Breast epithelium (tissue), 3 donors: ENCODE measurements at regions not wholly inside any gene's neighbourhood (a gene's known extent, or its start where the extent isn't known, plus 50 kb on each side); places are given as distances from the start of the nearest gene placed in this dataset.

Experiments
- CTCF ChIP-seq, 3 donors: fragments of 450-650 bp; IDR thresholded peaks; one replicate each; pipeline ENCODE4 v1.5.1; 2016 to 2017; ENCODE audit warnings: antibody characterized with exemption in 3 of 3, mild to moderate bottlenecking in 3 of 3, moderate library complexity in 3 of 3
- POLR2A ChIP-seq: fragments of 450-650 bp; IDR thresholded peaks from one replicate; pipeline ENCODE4 v1.6.1; 2016; ENCODE audit warnings: antibody characterized with exemption, mild to moderate bottlenecking, moderate library complexity

- TF ChIP-seq CTCF (IDR thresholded peaks at IDR 0.05) (no peak), POLR2A (no peak)
Measured at GRCh38 chr6:96469312-96469711, 52.3 kb upstream of the UFL1 start.
